BLaER1 (cell line): ENCODE measurements at regions not wholly inside any gene's neighbourhood (a gene's known extent, or its start where the extent isn't known, plus 50 kb on each side); places are given as distances from the start of the nearest gene placed in this dataset.

Experiments
- H3K27ac ChIP-seq: shearing (Covaris generic); formaldehyde crosslinking; 2 replicates; pipeline ENCODE4 v1.8.1; 2022
- H3K27me3 ChIP-seq: shearing (Covaris generic); formaldehyde crosslinking; 2 replicates; pipeline ENCODE4 v1.8.1; 2022
- H3K36me3 ChIP-seq: shearing (Covaris generic); formaldehyde crosslinking; 2 replicates; pipeline ENCODE4 v1.8.1; 2022
- H3K4me1 ChIP-seq: shearing (Covaris generic); formaldehyde crosslinking; 2 replicates; pipeline ENCODE4 v1.8.1; 2022
- H3K4me2 ChIP-seq: shearing (Covaris generic); formaldehyde crosslinking; 2 replicates; pipeline ENCODE4 v1.8.1; 2022
- H3K4me3 ChIP-seq: shearing (Covaris generic); formaldehyde crosslinking; 2 replicates; pipeline ENCODE4 v1.8.1; 2022
- H3K9ac ChIP-seq: shearing (Covaris generic); formaldehyde crosslinking; 2 replicates; pipeline ENCODE4 v1.8.1; 2022
- H3K9me3 ChIP-seq: shearing (Covaris generic); formaldehyde crosslinking; 2 replicates; pipeline ENCODE4 v1.8.1; 2022
- H4K20me1 ChIP-seq: shearing (Covaris generic); formaldehyde crosslinking; 2 replicates; pipeline ENCODE4 v1.8.1; 2022
- Cebpa-rat ChIP-seq: shearing (Covaris generic); IDR thresholded peaks from 2 replicates; pipeline ENCODE4 v1.8.1; 2022

- Histone ChIP-seq H3K27me3 (no peaks in the 10 kb centered on the region), H3K9ac (no peak overlapping the region), H4K20me1 (no peaks in the 10 kb centered on the region), H3K4me2 (no peak overlapping the region), H3K36me3 (no peaks in the 10 kb centered on the region), H3K9me3 (no peaks in the 10 kb centered on the region), H3K4me1 (no peaks in the 10 kb centered on the region), H3K4me3 (no peak overlapping the region), H3K27ac (no peak overlapping the region)
- no peak for TF ChIP-seq Cebpa-rat
These were observed 611.9 kb downstream of the EDEM1 start for GRCh38 chr3:5799398-5799797.

- Histone ChIP-seq H3K27ac (no peak overlapping the region), H4K20me1 (no peaks in the 10 kb centered on the region), H3K36me3 (no peaks in the 10 kb centered on the region), H3K4me2 (no peak overlapping the region), H3K9ac (no peak overlapping the region), H3K9me3 (no peaks in the 10 kb centered on the region), H3K4me3 (no peak overlapping the region), H3K4me1 (no peaks in the 10 kb centered on the region), H3K27me3 (no peaks in the 10 kb centered on the region)
- TF ChIP-seq Cebpa-rat = no peak
These were observed 613.5 kb downstream of the EDEM1 start for GRCh38 chr3:5800965-5801364.

GRCh38 chr3:5806192-5806591 is 618.7 kb downstream of the EDEM1 start:
- Histone ChIP-seq H3K9me3 (no peaks in the 10 kb centered on the region), H3K36me3 (no peaks in the 10 kb centered on the region), H3K27me3 (no peaks in the 10 kb centered on the region), H3K4me2 (no peak overlapping the region), H3K9ac (no peak overlapping the region), H4K20me1 (no peaks in the 10 kb centered on the region), H3K4me3 (no peak overlapping the region), H3K4me1 (peaks cover 20% of the 10 kb centered on the region), H3K27ac (no peak overlapping the region)
- TF ChIP-seq Cebpa-rat = no peak

- peaks cover 27% of the 10 kb centered on the region for H3K4me1 ChIP-seq
- H3K36me3 ChIP-seq = no peaks in the 10 kb centered on the region
- H3K4me3 ChIP-seq = no peak overlapping the region
- no peaks in the 10 kb centered on the region for H3K9me3 ChIP-seq
- H3K9ac ChIP-seq = no peak overlapping the region
- H3K4me2 ChIP-seq = peak overlapping the region; percentile 44
- H3K27me3 ChIP-seq = no peaks in the 10 kb centered on the region
- no peak overlapping the region for H3K27ac ChIP-seq
- TF ChIP-seq Cebpa-rat = no peak
- H4K20me1 ChIP-seq = no peaks in the 10 kb centered on the region
These were observed 622.2 kb downstream of the EDEM1 start for GRCh38 chr3:5809586-5810246.

GRCh38 chr3:5811016-5811415 is 623.5 kb downstream of the EDEM1 start:
- no peak overlapping the region for H3K4me3 ChIP-seq
- H3K27me3 ChIP-seq = no peaks in the 10 kb centered on the region
- no peak overlapping the region for H3K9ac ChIP-seq
- TF ChIP-seq Cebpa-rat = no peak
- H3K4me1 ChIP-seq = peaks cover 27% of the 10 kb centered on the region
- H3K36me3 ChIP-seq = no peaks in the 10 kb centered on the region
- H3K9me3 ChIP-seq = no peaks in the 10 kb centered on the region
- H3K4me2 ChIP-seq = peak overlapping the region; percentile 44
- no peak overlapping the region for H3K27ac ChIP-seq
- no peaks in the 10 kb centered on the region for H4K20me1 ChIP-seq

- H3K27me3 ChIP-seq = no peaks in the 10 kb centered on the region
- H3K4me3 ChIP-seq = no peak overlapping the region
- H3K9ac ChIP-seq = no peak overlapping the region
- peaks cover 27% of the 10 kb centered on the region for H3K4me1 ChIP-seq
- no peak overlapping the region for H3K4me2 ChIP-seq
- no peaks in the 10 kb centered on the region for H3K36me3 ChIP-seq
- TF ChIP-seq Cebpa-rat = no peak
- H3K27ac ChIP-seq = no peak overlapping the region
- H3K9me3 ChIP-seq = no peaks in the 10 kb centered on the region
- no peaks in the 10 kb centered on the region for H4K20me1 ChIP-seq
These were observed 626.0 kb downstream of the EDEM1 start for GRCh38 chr3:5813521-5813920.

- Histone ChIP-seq H3K27ac (no peak overlapping the region), H4K20me1 (no peaks in the 10 kb centered on the region)
These were observed 635.3 kb downstream of the EDEM1 start for GRCh38 chr3:5822843-5823242.

GRCh38 chr3:5826467-5826866 is 639.0 kb downstream of the EDEM1 start:
- no peaks in the 10 kb centered on the region for H3K36me3 ChIP-seq
- no peaks in the 10 kb centered on the region for H3K27me3 ChIP-seq
- H4K20me1 ChIP-seq = no peaks in the 10 kb centered on the region
- H3K9ac ChIP-seq = no peak overlapping the region
- H3K4me1 ChIP-seq = peaks cover 19% of the 10 kb centered on the region
- peaks cover 15% of the 10 kb centered on the region for H3K9me3 ChIP-seq
- peak overlapping the region; percentile 70 for H3K4me2 ChIP-seq
- H3K27ac ChIP-seq = peak overlapping the region; percentile 8; the same call in 1 of the 2 replicates
- H3K4me3 ChIP-seq = no peak overlapping the region
- no peak for TF ChIP-seq Cebpa-rat

More at GRCh38 chr3:5822843-5823242, 635.3 kb downstream of the EDEM1 start:
- Histone ChIP-seq H3K4me2 (no peak overlapping the region), H3K4me3 (no peak overlapping the region), H3K27me3 (no peaks in the 10 kb centered on the region), H3K9me3 (peaks cover 9% of the 10 kb centered on the region), H3K36me3 (no peaks in the 10 kb centered on the region), H3K4me1 (peaks cover 19% of the 10 kb centered on the region), H3K9ac (no peak overlapping the region)
- no peak for TF ChIP-seq Cebpa-rat

- H3K9ac ChIP-seq = no peak overlapping the region
These were observed 640.7 kb downstream of the EDEM1 start for GRCh38 chr3:5828251-5828650.

GRCh38 chr3:5840056-5840455 is 652.5 kb downstream of the EDEM1 start:
- H3K9ac ChIP-seq = no peak overlapping the region
- H3K9me3 ChIP-seq = no peaks in the 10 kb centered on the region
- no peak overlapping the region for H3K4me3 ChIP-seq
- H3K36me3 ChIP-seq = no peaks in the 10 kb centered on the region
- H4K20me1 ChIP-seq = no peaks in the 10 kb centered on the region
- H3K27me3 ChIP-seq = no peaks in the 10 kb centered on the region
- no peaks in the 10 kb centered on the region for H3K4me1 ChIP-seq
- no peak overlapping the region for H3K27ac ChIP-seq
- H3K4me2 ChIP-seq = no peak overlapping the region
- TF ChIP-seq Cebpa-rat = no peak

More at GRCh38 chr3:5828251-5828650, 640.7 kb downstream of the EDEM1 start:
- Histone ChIP-seq H3K4me3 (peak overlapping the region; percentile 16; the same call in 1 of the 2 replicates), H3K4me1 (peaks cover 19% of the 10 kb centered on the region), H3K4me2 (no peak overlapping the region), H3K27ac (no peak overlapping the region), H4K20me1 (no peaks in the 10 kb centered on the region), H3K27me3 (no peaks in the 10 kb centered on the region), H3K36me3 (no peaks in the 10 kb centered on the region), H3K9me3 (peaks cover 15% of the 10 kb centered on the region)
- no peak for TF ChIP-seq Cebpa-rat

GRCh38 chr3:5841599-5841998 is 654.1 kb downstream of the EDEM1 start:
- Histone ChIP-seq H3K27ac (no peak overlapping the region), H3K27me3 (no peaks in the 10 kb centered on the region), H3K4me3 (no peak overlapping the region), H3K36me3 (no peaks in the 10 kb centered on the region), H4K20me1 (no peaks in the 10 kb centered on the region), H3K9ac (no peak overlapping the region), H3K4me2 (no peak overlapping the region), H3K4me1 (no peaks in the 10 kb centered on the region), H3K9me3 (no peaks in the 10 kb centered on the region)
- TF ChIP-seq Cebpa-rat = no peak
